Spleen (tissue), 7 donors: ENCODE measurements at regions not wholly inside any gene's neighbourhood (a gene's known extent, or its start where the extent isn't known, plus 50 kb on each side); places are given as distances from the start of the nearest gene placed in this dataset.
"Not testable (repeated sequence)": the region's sequence is repeated elsewhere in the genome, so short reads cannot be mapped to it uniquely, and the experiment has no call there.

Experiments
- CTCF ChIP-seq, 11 experiments: fragments of 200-600 bp in 7 of 11; fragments of 450-650 bp in 4 of 11; sonication (generic) in 4 of 11; IDR thresholded peaks in 8 of 11; conservative IDR thresholded peaks in 3 of 11; 1 replicate in 7 of 11; 2 replicates in 4 of 11; pipeline versions ENCODE4 v1.4.0 to v1.8.0; 2016 to 2021; ENCODE audit warnings: antibody characterized with exemption in 11 of 11, inconsistent platforms in 4 of 11, mild to moderate bottlenecking in 1 of 11
- POLR2A ChIP-seq, 3 donors: fragments of 450-650 bp; IDR thresholded peaks; one replicate each; pipeline ENCODE4 v1.5.1; 2017; ENCODE audit warnings: antibody characterized with exemption in 3 of 3, mild to moderate bottlenecking in 1 of 3
- POLR2AphosphoS5 ChIP-seq, 3 donors: sonication (generic); formaldehyde crosslinking; IDR thresholded peaks; one replicate each; pipeline ENCODE4 v1.5.1; 2017; ENCODE audit warnings: antibody characterized with exemption in 3 of 3
- donor health status: DM: no; HTN: no; CAD: no; lungs with moderate emphysema.
- donor health status: DM: no; HTN: no; CAD: no.
- donor health status: DM: no; HTN: no; CAD: no.

GRCh38 chr10:55518416-55518815 is 717.4 kb upstream of the PCDH15 start:
- not testable (repeated sequence) for TF ChIP-seq CTCF (IDR thresholded peaks at IDR 0.05 in 8 of 11, conservative IDR thresholded peaks at IDR 0.05 in 3 of 11); POLR2A (IDR thresholded peaks at IDR 0.05); POLR2AphosphoS5 (IDR thresholded peaks at IDR 0.05)
